BE2C (cell line): ENCODE measurements at regions not wholly inside any gene's neighbourhood (a gene's known extent, or its start where the extent isn't known, plus 50 kb on each side); places are given as distances from the start of the nearest gene placed in this dataset.

ENCODE experiments used
- DNase-seq: peaks from one replicate; pipeline ENCODE4 v3.0.0-alpha.2; 2020
- H3K27me3 ChIP-seq: fragments of 250-450 bp; sonication (Bioruptor Pico); 2 replicates; pipeline ENCODE4 v1.5.1; 2020; ENCODE audit warnings: mild to moderate bottlenecking
- H3K36me3 ChIP-seq: fragments of 250-450 bp; sonication (Bioruptor Pico); 2 replicates; pipeline ENCODE4 v1.5.1; 2020; ENCODE audit warnings: mild to moderate bottlenecking
- H3K4me1 ChIP-seq: fragments of 250-450 bp; sonication (Bioruptor Pico); 2 replicates; pipeline ENCODE4 v1.5.1; 2020
- H3K4me3 ChIP-seq: 2 replicates; pipeline ENCODE4 v1.5.1; 2011; ENCODE audit warnings: low read depth, low read length
- H3K9me3 ChIP-seq: fragments of 250-450 bp; sonication (Bioruptor Pico); 2 replicates; pipeline ENCODE4 v1.5.1; 2020
- CTCF ChIP-seq: IDR thresholded peaks from 2 replicates; pipeline ENCODE4 v1.5.1; 2012; ENCODE audit warnings: mild to moderate bottlenecking, low read depth, low read length

GRCh38 chr18:39178166-39178565, 1612.6 kb upstream of the CELF4 start:
- H3K4me3 ChIP-seq: no peak overlapping the region
- no peaks in the 10 kb centered on the region for H3K36me3 ChIP-seq
- TF ChIP-seq CTCF: no peak
- H3K9me3 ChIP-seq: no peaks in the 10 kb centered on the region
- no peaks in the 10 kb centered on the region for H3K4me1 ChIP-seq
- no peak for DNase-seq
- no peaks in the 10 kb centered on the region for H3K27me3 ChIP-seq

- no peaks in the 10 kb centered on the region for H3K36me3 ChIP-seq
- TF ChIP-seq CTCF: no peak
- no peak overlapping the region for H3K4me3 ChIP-seq
- no peak for DNase-seq
- H3K27me3 ChIP-seq: no peaks in the 10 kb centered on the region
- H3K4me1 ChIP-seq: no peaks in the 10 kb centered on the region
- no peaks in the 10 kb centered on the region for H3K9me3 ChIP-seq
Measured at GRCh38 chr18:39172695-39173421, 1607.3 kb upstream of the CELF4 start.

- no peak for DNase-seq
- no peak overlapping the region for H3K4me3 ChIP-seq
- no peaks in the 10 kb centered on the region for H3K27me3 ChIP-seq
- no peaks in the 10 kb centered on the region for H3K36me3 ChIP-seq
- no peaks in the 10 kb centered on the region for H3K4me1 ChIP-seq
- no peaks in the 10 kb centered on the region for H3K9me3 ChIP-seq
- TF ChIP-seq CTCF: no peak
Measured at GRCh38 chr18:39168723-39169122, 1603.1 kb upstream of the CELF4 start.

- no peaks in the 10 kb centered on the region for H3K27me3 ChIP-seq
- DNase-seq: no peak
- no peak overlapping the region for H3K4me3 ChIP-seq
- H3K36me3 ChIP-seq: no peaks in the 10 kb centered on the region
- no peak for TF ChIP-seq CTCF
- no peaks in the 10 kb centered on the region for H3K9me3 ChIP-seq
- no peaks in the 10 kb centered on the region for H3K4me1 ChIP-seq
Measured at GRCh38 chr18:39167990-39168389, 1602.4 kb upstream of the CELF4 start.

GRCh38 chr18:39166776-39167175, 1601.2 kb upstream of the CELF4 start:
- H3K36me3 ChIP-seq: no peaks in the 10 kb centered on the region
- H3K27me3 ChIP-seq: no peaks in the 10 kb centered on the region
- TF ChIP-seq CTCF: no peak
- no peaks in the 10 kb centered on the region for H3K4me1 ChIP-seq
- H3K4me3 ChIP-seq: no peak overlapping the region
- DNase-seq: no peak
- no peaks in the 10 kb centered on the region for H3K9me3 ChIP-seq

GRCh38 chr18:39162013-39162827, 1596.6 kb upstream of the CELF4 start:
- DNase-seq: no peak
- Histone ChIP-seq H3K9me3 (no peaks in the 10 kb centered on the region), H3K27me3 (no peaks in the 10 kb centered on the region), H3K4me3 (no peak overlapping the region), H3K4me1 (no peaks in the 10 kb centered on the region), H3K36me3 (no peaks in the 10 kb centered on the region)
- no peak for TF ChIP-seq CTCF
